RPMI7951 (cell line): ENCODE measurements at regions not wholly inside any gene's neighbourhood (a gene's known extent, or its start where the extent isn't known, plus 50 kb on each side); places are given as distances from the start of the nearest gene placed in this dataset.

Experiments
- DNase-seq: peaks from one replicate; pipeline ENCODE4 v3.0.0-alpha.2; 2012; ENCODE audit warnings: low read depth

GRCh38 chr7:121525155-121525819 lies 129.2 kb upstream of the FAM3C start:
- DNase-seq: no peak

GRCh38 chr7:121521711-121522400 lies 125.7 kb upstream of the FAM3C start:
- no peak for DNase-seq

GRCh38 chr7:121520911-121521310 lies 124.8 kb upstream of the FAM3C start:
- no peak for DNase-seq

GRCh38 chr7:121519548-121520521 lies 123.7 kb upstream of the FAM3C start:
- no peak for DNase-seq

- no peak for DNase-seq
Observed at GRCh38 chr7:121517591-121517990, 121.5 kb upstream of the FAM3C start.

GRCh38 chr7:121516821-121517220 lies 120.7 kb upstream of the FAM3C start:
- DNase-seq: no peak

GRCh38 chr7:121515630-121516401 lies 119.7 kb upstream of the FAM3C start:
- no peak for DNase-seq

GRCh38 chr7:121515229-121515628 lies 119.1 kb upstream of the FAM3C start:
- no peak for DNase-seq

- DNase-seq: no peak
Observed at GRCh38 chr7:121513105-121513504, 117.0 kb upstream of the FAM3C start.

- DNase-seq: no peak
Observed at GRCh38 chr7:121510858-121511482, 114.9 kb upstream of the FAM3C start.

GRCh38 chr7:121510302-121510701 lies 114.2 kb upstream of the FAM3C start:
- DNase-seq: no peak

- DNase-seq: no peak
Observed at GRCh38 chr7:121505540-121506182, 109.6 kb upstream of the FAM3C start.

GRCh38 chr7:121505021-121505420 lies 108.9 kb upstream of the FAM3C start:
- peak; percentile 80 for DNase-seq

GRCh38 chr7:121504482-121504881 lies 108.4 kb upstream of the FAM3C start:
- DNase-seq: peak; percentile 91

GRCh38 chr7:121503730-121504129 lies 107.6 kb upstream of the FAM3C start:
- DNase-seq: no peak

- no peak for DNase-seq
Observed at GRCh38 chr7:121503039-121503438, 106.9 kb upstream of the FAM3C start.

GRCh38 chr7:121501566-121501965 lies 105.5 kb upstream of the FAM3C start:
- no peak for DNase-seq

- DNase-seq: no peak
Observed at GRCh38 chr7:121500360-121501058, 104.4 kb upstream of the FAM3C start.

GRCh38 chr7:121499624-121500023 lies 103.5 kb upstream of the FAM3C start:
- no peak for DNase-seq

GRCh38 chr7:121498816-121499215 lies 102.7 kb upstream of the FAM3C start:
- DNase-seq: no peak
